Nephron progenitor cell (in vitro differentiated cells): ENCODE measurements at regions not wholly inside any gene's neighbourhood (a gene's known extent, or its start where the extent isn't known, plus 50 kb on each side); places are given as distances from the start of the nearest gene placed in this dataset.

Source experiments
- DNase-seq: peaks from one replicate; pipeline ENCODE4 v3.0.0; 2021
- H3K27ac Mint-ChIP-seq: 2 replicates; pipeline ENCODE4 v1.8.0; 2021; ENCODE audit warnings: mild to moderate bottlenecking, moderate library complexity, mixed read lengths
- H3K27me3 Mint-ChIP-seq: 2 replicates; pipeline ENCODE4 v1.8.0; 2021; ENCODE audit warnings: mild to moderate bottlenecking, low read depth, mixed read lengths; ENCODE audit not compliant: poor library complexity
- H3K36me3 Mint-ChIP-seq: 2 replicates; pipeline ENCODE4 v1.8.0; 2021; ENCODE audit warnings: low read depth, mixed read lengths
- H3K4me1 Mint-ChIP-seq: 2 replicates; pipeline ENCODE4 v1.8.0; 2021; ENCODE audit warnings: mixed read lengths
- H3K4me3 Mint-ChIP-seq: 2 replicates; pipeline ENCODE4 v1.8.0; 2021; ENCODE audit warnings: mild to moderate bottlenecking, moderate library complexity, mixed read lengths
- H3K9me3 Mint-ChIP-seq: 2 replicates; pipeline ENCODE4 v1.8.0; 2021; ENCODE audit warnings: mild to moderate bottlenecking, moderate library complexity, mixed read lengths
- TF ChIP-seq, protein P1 (sequence below): fragments of 200-600 bp; sonication (generic); IDR thresholded peaks from 2 replicates; pipeline ENCODE4 v1.5.0; 2021; ENCODE audit warnings: antibody characterized with exemption

- Mint-ChIP-seq H3K4me3 (no peak overlapping the region), H3K9me3 (no peaks in the 10 kb centered on the region), H3K4me1 (peaks cover 5% of the 10 kb centered on the region), H3K27me3 (peaks cover 45% of the 10 kb centered on the region), H3K36me3 (no peaks in the 10 kb centered on the region), H3K27ac (no peak overlapping the region)
- DNase-seq = no peak
- TF ChIP-seq, protein P1, sequence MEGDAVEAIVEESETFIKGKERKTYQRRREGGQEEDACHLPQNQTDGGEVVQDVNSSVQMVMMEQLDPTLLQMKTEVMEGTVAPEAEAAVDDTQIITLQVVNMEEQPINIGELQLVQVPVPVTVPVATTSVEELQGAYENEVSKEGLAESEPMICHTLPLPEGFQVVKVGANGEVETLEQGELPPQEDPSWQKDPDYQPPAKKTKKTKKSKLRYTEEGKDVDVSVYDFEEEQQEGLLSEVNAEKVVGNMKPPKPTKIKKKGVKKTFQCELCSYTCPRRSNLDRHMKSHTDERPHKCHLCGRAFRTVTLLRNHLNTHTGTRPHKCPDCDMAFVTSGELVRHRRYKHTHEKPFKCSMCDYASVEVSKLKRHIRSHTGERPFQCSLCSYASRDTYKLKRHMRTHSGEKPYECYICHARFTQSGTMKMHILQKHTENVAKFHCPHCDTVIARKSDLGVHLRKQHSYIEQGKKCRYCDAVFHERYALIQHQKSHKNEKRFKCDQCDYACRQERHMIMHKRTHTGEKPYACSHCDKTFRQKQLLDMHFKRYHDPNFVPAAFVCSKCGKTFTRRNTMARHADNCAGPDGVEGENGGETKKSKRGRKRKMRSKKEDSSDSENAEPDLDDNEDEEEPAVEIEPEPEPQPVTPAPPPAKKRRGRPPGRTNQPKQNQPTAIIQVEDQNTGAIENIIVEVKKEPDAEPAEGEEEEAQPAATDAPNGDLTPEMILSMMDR = no peak
These were observed 125.9 kb downstream of the TLE3 start for GRCh38 chr15:69971771-69972170.

DNA sequence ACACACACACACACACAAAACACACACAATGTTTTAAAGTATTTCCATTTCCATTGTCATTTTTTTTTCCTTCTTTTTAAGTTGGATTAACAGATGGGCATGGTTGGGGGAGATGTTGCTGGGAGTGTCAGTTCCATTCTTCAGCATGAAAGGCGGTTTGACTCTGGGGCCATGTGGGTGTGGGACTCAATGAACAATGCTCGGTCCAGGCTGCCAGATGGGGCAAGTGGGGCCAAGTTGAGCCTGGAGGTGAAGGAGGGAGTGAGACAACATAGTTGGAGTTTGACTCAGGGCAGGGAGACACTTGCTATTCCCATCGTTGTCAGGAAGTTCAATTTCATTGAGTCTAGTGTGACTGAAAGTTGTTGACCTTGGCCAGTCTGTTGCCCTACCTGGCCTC, 125.3 kb downstream of the TLE3 start:
- Mint-ChIP-seq H3K27ac (no peak overlapping the region), H3K9me3 (no peaks in the 10 kb centered on the region), H3K4me1 (peaks cover 5% of the 10 kb centered on the region), H3K27me3 (peaks cover 50% of the 10 kb centered on the region), H3K36me3 (no peaks in the 10 kb centered on the region), H3K4me3 (no peak overlapping the region)
- no peak for DNase-seq
- TF ChIP-seq, protein P1 = no peak

GRCh38 chr15:69973102-69973714, 124.5 kb downstream of the TLE3 start:
- TF ChIP-seq, protein P1 = no peak
- Mint-ChIP-seq H3K4me1 (peaks cover 5% of the 10 kb centered on the region), H3K27ac (no peak overlapping the region), H3K36me3 (no peaks in the 10 kb centered on the region), H3K4me3 (no peak overlapping the region), H3K9me3 (no peaks in the 10 kb centered on the region), H3K27me3 (peaks cover 54% of the 10 kb centered on the region)
- DNase-seq = peak; percentile 29

DNA sequence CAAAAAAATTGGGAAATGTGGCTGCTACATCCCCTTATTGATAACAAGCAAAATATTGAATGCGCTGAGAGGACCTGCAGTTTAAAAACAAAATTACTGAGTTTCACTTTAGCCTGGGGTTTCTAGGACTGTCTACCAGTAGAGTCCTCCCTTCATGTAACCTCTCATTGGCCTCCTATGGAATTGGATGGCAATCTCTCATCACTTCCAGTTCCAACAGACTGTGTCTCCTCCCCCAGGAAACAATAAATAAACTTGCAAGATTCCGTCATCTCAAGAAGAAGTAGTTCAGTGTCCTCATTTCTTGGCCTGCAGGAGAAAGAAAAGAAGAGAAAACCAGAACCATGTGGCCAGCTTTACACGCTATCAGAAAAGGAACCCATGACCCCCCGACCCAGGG, 123.8 kb downstream of the TLE3 start:
- no peaks in the 10 kb centered on the region for H3K9me3 Mint-ChIP-seq
- TF ChIP-seq, protein P1 = no peak
- H3K36me3 Mint-ChIP-seq = no peaks in the 10 kb centered on the region
- DNase-seq = no peak
- H3K4me3 Mint-ChIP-seq = no peak overlapping the region
- H3K27me3 Mint-ChIP-seq = peaks cover 53% of the 10 kb centered on the region
- no peak overlapping the region for H3K27ac Mint-ChIP-seq
- H3K4me1 Mint-ChIP-seq = peaks cover 5% of the 10 kb centered on the region

DNA sequence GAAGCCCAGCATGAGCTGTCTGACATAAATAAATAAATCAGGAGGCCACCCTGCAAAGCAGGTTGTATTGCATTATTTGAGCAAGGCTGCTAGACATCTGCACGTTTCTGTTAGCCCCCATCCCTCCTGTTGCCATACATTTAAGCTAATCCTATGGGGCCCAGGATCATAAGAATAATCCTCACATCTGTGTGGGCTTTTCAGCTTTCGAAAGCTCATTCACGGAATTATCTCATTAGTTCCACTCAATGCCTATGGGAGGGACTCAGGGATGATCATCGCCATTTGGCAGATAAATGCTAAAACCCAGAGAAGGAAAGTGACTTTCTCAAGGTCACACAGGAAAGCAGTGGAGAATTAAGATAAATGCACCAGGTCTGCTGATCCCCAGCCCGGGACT, 123.4 kb downstream of the TLE3 start:
- TF ChIP-seq, protein P1 = no peak

DNA sequence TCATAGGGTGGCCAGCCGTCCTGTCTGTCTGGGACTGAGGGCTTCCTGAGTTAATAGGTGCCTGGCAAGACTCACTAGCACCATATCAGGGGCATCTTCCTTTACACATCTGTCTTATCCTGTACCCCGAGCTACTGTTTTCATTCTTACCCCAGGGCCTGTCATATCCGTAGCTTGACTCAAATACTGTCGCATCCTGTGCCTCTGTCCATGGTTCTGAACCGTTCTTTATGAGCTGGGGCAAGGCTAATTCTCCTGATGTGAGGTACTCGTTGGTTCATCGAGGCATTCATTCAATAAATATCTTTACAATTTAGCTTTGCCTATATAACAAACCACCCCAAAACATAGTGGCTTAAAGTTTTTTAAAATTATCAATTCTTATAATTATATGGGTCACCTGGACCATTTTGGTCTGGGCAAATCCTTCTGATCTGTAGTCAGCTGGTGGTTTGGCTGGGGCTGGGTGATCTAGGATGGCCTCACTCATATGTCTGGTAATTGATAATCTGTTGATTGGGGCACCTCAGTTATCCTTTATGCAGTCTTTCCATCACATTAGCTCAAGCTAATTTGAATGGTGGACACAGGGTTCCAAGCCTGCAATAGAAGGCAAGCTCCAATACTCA, 121.2 kb downstream of the TLE3 start:
- Mint-ChIP-seq H3K27me3 (peaks cover 44% of the 10 kb centered on the region), H3K27ac (no peak overlapping the region), H3K9me3 (no peaks in the 10 kb centered on the region), H3K4me3 (no peak overlapping the region), H3K4me1 (peaks cover 20% of the 10 kb centered on the region), H3K36me3 (no peaks in the 10 kb centered on the region)
- TF ChIP-seq, protein P1 = no peak
- DNase-seq = peak; percentile 78

More for the DNA sequence above, 123.4 kb downstream of the TLE3 start:
- peaks cover 50% of the 10 kb centered on the region for H3K27me3 Mint-ChIP-seq
- no peaks in the 10 kb centered on the region for H3K9me3 Mint-ChIP-seq
- no peak overlapping the region for H3K27ac Mint-ChIP-seq
- DNase-seq = no peak
- no peak overlapping the region for H3K4me3 Mint-ChIP-seq
- peaks cover 6% of the 10 kb centered on the region for H3K4me1 Mint-ChIP-seq
- H3K36me3 Mint-ChIP-seq = no peaks in the 10 kb centered on the region
